ENCODE measurements at regions not wholly inside any gene's neighbourhood (a gene's known extent, or its start where the extent isn't known, plus 50 kb on each side); places are given as distances from the start of the nearest gene placed in this dataset.

GRCh38 chr17:72262766-72263165, 141.9 kb downstream of the SOX9 start:
- DNase-seq, result no peak

DNA sequence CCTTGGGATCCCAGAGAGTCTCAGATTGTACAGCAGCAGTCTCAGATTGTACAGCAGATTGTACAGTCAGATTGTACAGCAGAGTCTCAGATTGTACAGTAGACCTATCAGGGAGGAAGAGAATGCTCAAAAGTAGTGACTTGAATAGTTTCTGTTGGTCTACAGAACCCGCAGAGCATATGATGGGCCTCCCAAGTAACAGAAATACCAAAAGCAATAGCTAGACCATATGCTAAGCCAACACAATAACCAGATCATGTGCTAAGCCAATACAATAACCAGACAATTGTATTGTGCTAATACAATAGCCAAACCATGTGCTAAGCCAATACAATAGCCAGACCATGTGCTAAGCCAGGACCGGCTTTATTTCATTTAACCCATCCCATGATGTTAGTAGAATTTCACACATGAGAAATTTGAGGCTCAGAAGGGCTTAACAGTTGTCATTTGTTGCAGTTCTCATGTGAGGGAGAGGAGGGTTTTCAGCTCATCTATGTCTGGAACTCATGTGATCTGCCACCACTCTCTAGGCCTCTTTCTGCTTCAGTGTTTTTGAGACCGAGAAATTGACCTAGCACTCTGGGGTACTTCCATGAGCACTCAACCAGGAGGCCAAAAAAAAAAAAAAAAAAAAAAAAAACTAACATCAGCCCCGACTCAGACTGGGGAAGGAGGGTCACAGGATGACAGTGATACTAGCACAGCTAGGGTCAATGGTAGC, 144.0 kb downstream of the SOX9 start:
- no peak for DNase-seq

- DNase-seq, result peak; percentile 96
Observed at GRCh38 chr17:72266112-72266775, 145.4 kb downstream of the SOX9 start.

DNA sequence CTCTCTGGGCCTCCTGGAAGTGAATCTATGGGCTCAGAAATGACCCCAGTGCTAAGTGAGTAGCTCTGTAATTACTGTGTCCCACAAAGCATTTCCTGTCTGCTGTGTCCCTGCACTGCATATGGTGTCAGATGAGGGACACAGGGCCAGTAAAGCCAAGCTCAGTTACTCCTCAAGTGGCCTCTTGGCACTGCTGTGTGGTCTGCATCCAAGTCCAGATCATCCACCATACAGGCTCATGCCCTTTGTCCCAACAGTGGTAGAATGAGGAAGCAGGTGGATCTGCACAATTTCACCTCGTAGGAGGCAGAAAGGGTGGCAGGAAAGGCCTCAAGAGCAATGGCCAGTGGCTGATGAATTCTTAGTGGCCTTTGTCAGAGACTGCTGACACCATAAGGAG, 146.8 kb downstream of the SOX9 start:
- DNase-seq, result peak; percentile 42

- no peak for DNase-seq
Observed at GRCh38 chr17:72268431-72268830, 147.6 kb downstream of the SOX9 start.

DNA sequence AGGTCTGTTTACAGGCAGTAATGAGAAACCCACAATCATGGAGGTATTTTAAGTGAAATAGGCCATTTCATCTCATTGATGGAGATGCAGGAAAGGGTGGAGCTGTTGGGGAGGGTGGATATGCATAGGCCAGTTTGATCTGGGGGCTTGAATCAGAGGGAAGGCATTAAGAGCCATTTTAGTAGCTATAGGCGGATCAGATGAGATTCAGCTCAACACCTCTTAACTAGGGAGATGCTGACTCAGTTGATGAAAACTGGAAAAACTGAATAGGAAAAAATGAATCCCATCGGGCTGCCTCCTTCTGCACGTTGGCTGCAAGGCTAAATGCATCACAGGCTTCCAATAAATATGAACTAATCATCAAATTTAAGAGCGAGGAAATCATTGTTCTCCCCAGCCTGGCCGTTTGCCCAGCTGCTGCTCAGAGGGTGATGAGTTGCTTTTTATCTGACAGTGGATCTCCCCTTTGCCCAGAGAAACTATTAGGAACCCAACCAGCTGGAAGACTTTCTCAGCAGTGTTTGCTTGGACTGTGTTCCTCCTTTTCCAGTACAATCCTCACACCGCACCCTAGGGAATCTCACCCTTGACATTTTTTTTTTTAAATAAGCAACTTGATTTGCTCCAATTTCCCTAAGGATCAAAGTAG, 149.6 kb downstream of the SOX9 start:
- DNase-seq, result peak; percentile 94

GRCh38 chr17:72271603-72272002, 150.8 kb downstream of the SOX9 start:
- no peak for DNase-seq

DNA sequence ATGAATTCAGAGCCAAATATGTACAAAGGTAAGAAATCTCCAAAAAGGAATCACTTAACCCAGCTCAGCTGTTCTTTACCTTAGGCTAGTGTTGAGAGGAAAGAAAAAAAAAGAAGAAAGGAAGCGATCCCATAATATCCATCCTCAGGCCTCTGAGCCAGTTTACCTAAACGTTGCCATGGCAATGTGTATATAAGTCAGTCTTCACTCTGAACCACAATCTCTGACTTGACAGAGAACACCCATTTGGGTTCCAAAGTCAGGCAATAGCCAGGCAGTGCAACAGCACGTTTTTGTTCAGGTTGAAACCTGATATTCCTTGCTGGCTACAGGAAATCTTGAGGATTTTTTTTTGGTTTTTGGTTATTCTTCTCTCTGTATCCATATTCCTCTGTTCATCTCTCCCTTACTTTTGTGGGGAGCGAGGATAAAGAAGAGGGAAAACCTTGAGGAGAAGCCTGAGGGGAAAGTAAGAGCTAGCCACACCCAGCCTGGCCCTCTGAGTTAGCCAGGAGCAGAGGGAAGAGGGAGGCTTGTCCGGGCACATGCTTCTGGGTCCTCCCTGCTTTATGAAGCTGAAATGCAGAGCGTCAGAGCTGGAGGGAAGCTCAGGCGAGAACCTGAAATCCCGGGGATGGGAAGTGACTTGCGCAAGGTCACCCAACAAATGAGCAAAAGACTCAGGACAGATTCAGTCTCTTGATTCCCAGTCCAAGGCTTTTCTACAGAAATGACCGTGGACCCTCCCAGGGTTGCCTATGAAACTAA, 152.7 kb downstream of the SOX9 start:
- DNase-seq, result no peak

- no peak for DNase-seq
Observed at GRCh38 chr17:72274614-72275013, 153.8 kb downstream of the SOX9 start.

DNA sequence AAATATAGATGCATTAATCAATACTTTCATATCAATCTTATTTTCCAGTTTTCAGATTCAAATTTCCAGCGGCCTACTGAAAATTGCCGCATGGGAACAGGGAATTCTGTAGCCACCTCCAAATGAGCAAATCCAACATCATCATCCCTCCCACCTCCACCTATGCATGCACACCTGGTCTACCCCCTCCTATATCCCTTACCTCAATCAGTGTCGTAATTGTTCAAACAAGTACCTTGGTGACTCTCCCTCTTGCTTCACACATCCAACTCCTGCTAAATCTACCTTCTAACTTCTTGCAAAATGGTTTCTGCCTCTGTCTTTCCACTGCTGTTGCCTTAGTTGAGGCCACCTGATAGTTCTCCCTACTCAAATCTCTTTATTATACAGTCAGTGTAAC, 160.1 kb downstream of the SOX9 start:
- DNase-seq, result no peak

GRCh38 chr17:72282439-72283029, 161.7 kb downstream of the SOX9 start:
- no peak for DNase-seq

DNA sequence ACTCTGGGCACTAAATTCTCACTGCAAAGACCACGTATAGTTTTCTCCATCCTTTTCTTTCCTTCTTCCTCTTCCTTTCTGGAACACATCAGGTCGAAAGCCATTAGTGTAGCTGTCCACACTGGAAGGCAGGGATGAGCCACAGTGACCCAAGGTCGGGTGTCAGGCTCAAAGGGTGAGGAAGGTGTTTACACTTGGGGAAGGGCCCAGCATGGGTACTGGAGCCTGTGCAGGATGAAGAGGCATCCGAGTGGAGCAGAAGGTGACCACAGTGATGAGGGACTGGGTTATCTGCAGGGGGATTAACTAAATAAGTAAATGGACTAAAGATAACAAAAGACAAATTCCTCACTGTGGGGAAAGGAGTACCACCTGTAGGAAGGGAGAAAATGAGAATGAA, 164.0 kb downstream of the SOX9 start:
- no peak for DNase-seq

DNA sequence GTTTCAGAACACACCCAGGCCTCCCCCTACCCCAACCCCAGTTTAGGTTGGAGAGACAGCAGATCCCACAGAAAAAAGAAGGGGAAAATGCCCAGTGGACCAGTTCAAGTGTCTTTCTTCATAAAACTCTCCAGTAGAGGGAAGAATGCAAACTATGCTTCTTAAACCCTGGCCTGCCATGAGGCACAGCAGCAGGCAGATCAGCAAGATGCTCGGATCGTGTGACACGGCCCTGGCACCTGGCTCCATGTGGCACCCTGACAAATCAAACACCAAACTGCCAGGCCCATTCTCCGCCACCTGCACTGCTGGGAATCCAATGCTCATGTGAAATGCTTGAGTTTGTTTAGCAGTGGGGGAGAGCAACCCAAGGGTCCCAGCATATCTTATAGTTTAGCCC, 166.8 kb downstream of the SOX9 start:
- no peak for DNase-seq

- DNase-seq, result no peak
Observed at GRCh38 chr17:72294487-72294893, 173.7 kb downstream of the SOX9 start.

DNA sequence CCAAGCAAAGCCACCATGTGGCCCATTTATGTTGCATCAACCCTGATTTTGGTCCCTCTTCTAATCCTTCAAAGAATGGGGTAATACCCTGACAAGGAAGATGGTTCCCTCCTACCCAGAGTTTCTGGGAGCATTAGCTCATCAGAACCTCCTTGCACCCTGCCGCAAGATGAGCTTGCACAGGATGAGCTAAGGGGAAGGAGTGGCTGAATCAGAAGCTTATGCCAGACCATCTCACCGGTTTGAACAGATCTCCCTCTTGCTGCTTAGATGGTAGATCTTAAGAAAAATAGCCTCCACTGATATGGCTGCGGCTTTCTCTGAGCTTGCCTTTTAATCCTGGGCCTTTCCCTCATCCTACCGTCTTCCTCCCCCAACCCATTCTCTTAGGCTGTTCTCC, 175.1 kb downstream of the SOX9 start:
- no peak for DNase-seq

DNA sequence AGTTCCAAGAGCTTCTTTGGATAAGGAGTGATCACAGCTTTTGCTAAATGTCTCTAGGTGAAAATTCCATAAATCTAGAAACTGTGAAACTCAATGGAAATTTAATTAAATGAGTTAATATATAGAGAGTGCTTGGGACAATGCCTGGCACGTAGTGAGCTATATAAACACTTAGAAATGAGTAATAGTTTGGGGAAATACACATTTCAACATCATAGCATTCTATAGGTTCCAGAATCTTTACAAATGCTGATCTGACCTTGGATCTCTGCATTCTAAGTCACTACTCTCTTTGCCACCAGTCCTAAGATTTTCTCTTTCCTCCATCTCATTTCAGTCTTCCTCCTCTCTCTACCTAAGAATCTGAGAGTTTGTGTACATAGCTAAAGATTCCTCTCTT, 175.6 kb downstream of the SOX9 start:
- DNase-seq, result no peak

- no peak for DNase-seq
Observed at GRCh38 chr17:72297326-72298115, 176.7 kb downstream of the SOX9 start.

DNA sequence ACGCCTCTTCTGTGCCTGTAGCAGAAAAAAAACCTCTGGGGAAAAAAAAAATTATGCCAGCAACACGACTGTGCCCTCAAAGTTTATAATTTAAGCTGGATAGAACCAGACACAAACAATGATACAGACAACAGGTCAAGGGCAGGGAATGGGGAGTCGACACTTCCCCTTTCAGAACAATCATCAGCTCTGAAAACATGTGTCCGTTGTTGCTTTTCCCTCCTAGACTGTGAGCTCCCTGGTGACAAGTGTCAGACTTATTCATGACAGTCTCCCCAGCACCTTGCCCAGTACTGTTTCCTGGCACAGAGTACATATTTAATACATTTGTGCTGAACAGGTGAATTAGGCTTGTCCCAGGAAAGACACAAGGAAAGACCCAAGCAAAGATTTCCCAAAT, 178.3 kb downstream of the SOX9 start:
- DNase-seq, result no peak

- no peak for DNase-seq
Observed at GRCh38 chr17:72299592-72299991, 178.8 kb downstream of the SOX9 start.

DNA sequence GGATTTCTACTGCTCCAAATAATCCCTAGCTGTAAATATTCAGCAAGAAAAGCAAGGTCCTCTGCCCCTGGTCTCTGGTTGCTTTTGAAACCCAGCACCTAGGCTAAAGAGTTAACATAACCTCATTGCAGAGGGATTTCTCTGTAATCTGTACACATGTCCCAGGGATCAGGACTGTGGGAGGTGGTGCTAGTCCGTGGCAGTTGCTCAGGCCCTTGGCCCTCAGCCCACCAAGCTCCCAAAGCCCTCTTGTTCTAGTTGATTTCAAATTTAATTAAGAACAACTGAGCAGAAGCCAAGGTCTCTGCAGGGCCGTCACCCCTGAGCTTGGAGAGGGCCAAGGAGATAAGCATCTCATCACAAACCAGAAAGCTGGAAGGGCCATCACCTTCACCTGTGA, 181.1 kb downstream of the SOX9 start:
- no peak for DNase-seq

- no peak for DNase-seq
Observed at GRCh38 chr17:72302735-72303134, 181.9 kb downstream of the SOX9 start.
